HFFc6 (cell line): ENCODE measurements at regions not wholly inside any gene's neighbourhood (a gene's known extent, or its start where the extent isn't known, plus 50 kb on each side); places are given as distances from the start of the nearest gene placed in this dataset.

ENCODE experiments used
- DNase-seq: peaks from one replicate; pipeline ENCODE4 v3.0.0-alpha.2; 2018
- H3K27ac Mint-ChIP-seq: 2 replicates; pipeline ENCODE4 v1.8.0; 2020; ENCODE audit warnings: mild to moderate bottlenecking, mixed read lengths
- H3K27me3 Mint-ChIP-seq: 2 replicates; pipeline ENCODE4 v1.8.0; 2021; ENCODE audit warnings: mild to moderate bottlenecking, moderate library complexity, mixed read lengths; ENCODE audit not compliant: insufficient read depth
- H3K36me3 Mint-ChIP-seq: 2 replicates; pipeline ENCODE4 v1.8.0; 2021; ENCODE audit warnings: low read depth, mixed read lengths
- H3K4me1 Mint-ChIP-seq: 2 replicates; pipeline ENCODE4 v1.8.0; 2020; ENCODE audit warnings: low read depth, mixed read lengths
- H3K4me3 Mint-ChIP-seq: 2 replicates; pipeline ENCODE4 v1.8.0; 2020; ENCODE audit warnings: mild to moderate bottlenecking, moderate library complexity, mixed read lengths
- H3K9me3 Mint-ChIP-seq: 2 replicates; pipeline ENCODE4 v1.8.0; 2020; ENCODE audit warnings: mild to moderate bottlenecking, mixed read lengths
- TF ChIP-seq, protein P1 (sequence below): fragments of 200-600 bp; sonication (generic); IDR thresholded peaks from 2 replicates; pipeline ENCODE4 v1.5.0; 2021; ENCODE audit warnings: antibody characterized with exemption, mild to moderate bottlenecking

DNA sequence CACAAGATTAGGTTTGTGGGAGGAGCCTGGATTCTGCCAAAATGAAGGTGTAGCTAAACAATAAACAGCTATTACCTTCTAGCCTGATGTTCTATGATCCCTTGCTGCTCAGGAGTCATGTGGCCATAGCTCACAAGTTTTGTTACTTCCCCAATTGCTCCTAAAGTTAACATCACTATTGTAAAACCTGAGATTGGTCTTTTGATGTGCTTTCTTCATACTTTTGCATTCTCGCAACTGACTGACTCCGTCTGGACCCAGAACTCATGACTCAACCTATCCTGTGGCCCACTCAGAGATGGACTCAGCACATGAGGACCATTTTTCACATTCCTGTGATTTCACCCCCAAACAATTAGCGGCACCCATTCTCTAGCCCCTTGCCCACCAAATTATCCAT is 69.1 kb downstream of the PTGS2 start:
- Mint-ChIP-seq H3K27ac (no peak overlapping the region), H3K4me1 (peaks cover 11% of the 10 kb centered on the region), H3K36me3 (no peaks in the 10 kb centered on the region), H3K4me3 (no peak overlapping the region), H3K9me3 (no peaks in the 10 kb centered on the region), H3K27me3 (no peaks in the 10 kb centered on the region; the same call in 1 of the 2 replicates)
- TF ChIP-seq, protein P1, sequence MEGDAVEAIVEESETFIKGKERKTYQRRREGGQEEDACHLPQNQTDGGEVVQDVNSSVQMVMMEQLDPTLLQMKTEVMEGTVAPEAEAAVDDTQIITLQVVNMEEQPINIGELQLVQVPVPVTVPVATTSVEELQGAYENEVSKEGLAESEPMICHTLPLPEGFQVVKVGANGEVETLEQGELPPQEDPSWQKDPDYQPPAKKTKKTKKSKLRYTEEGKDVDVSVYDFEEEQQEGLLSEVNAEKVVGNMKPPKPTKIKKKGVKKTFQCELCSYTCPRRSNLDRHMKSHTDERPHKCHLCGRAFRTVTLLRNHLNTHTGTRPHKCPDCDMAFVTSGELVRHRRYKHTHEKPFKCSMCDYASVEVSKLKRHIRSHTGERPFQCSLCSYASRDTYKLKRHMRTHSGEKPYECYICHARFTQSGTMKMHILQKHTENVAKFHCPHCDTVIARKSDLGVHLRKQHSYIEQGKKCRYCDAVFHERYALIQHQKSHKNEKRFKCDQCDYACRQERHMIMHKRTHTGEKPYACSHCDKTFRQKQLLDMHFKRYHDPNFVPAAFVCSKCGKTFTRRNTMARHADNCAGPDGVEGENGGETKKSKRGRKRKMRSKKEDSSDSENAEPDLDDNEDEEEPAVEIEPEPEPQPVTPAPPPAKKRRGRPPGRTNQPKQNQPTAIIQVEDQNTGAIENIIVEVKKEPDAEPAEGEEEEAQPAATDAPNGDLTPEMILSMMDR: no peak
- no peak for DNase-seq

DNA sequence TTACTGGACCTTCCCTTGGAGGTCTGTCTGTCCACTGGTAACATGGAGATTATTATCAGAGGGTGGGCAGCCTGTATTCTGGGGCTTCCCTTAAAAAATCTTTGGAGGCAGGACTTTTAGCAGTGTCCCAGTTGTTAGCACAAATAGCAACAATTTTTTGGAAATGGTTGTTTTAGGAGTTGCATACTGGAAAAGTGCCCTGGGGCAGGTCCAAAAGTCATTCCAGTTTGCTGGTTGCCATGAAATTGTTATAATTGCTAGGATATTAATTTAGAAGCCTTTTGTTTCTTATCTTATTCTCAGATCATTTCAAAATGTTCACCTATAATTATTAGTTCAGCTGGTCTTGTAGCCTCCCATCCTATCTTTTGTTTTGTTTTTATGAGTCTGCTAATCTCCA is 71.0 kb downstream of the PTGS2 start:
- Mint-ChIP-seq H3K4me3 (no peak overlapping the region), H3K36me3 (no peaks in the 10 kb centered on the region), H3K27ac (no peak overlapping the region), H3K4me1 (peaks cover 21% of the 10 kb centered on the region), H3K9me3 (no peaks in the 10 kb centered on the region), H3K27me3 (peaks cover 1% of the 10 kb centered on the region)
- DNase-seq: no peak
- TF ChIP-seq, protein P1: no peak

DNA sequence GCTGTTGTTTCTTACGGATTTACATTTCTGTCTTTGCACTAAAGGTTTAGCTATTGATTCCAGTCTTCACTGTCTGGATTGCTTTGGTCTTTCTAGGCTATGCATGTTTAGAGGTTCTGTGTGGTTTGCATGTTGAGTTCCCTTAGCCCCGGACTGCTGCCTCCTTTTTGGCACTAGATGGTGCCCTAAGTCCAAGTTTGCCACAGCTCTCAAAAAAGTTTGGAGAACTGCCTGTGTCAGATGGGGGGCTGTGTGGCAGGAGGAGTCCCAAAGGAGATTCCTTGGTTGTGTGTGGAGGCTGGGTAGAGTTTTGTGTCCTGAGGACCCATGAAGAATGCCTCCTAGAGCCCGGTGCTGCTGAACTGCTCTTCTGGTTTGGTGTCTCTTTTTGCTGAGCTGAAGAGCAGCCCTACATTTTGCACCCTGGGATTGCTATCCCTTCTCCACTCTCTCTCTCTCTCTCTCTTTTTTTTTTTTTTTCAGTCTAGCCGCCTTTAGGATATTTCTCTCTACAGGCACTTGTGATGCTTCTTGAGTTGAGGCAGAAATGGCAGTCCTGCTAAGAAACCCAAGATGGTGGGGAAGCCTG is 74.4 kb downstream of the PTGS2 start:
- Mint-ChIP-seq H3K4me3 (no peak overlapping the region), H3K4me1 (peaks cover 21% of the 10 kb centered on the region), H3K27me3 (peaks cover 1% of the 10 kb centered on the region), H3K36me3 (no peaks in the 10 kb centered on the region; the same call in 1 of the 2 replicates), H3K9me3 (no peaks in the 10 kb centered on the region; the same call in 1 of the 2 replicates), H3K27ac (no peak overlapping the region)
- TF ChIP-seq, protein P1: peak; percentile 79
- DNase-seq: peak; percentile 64

DNA sequence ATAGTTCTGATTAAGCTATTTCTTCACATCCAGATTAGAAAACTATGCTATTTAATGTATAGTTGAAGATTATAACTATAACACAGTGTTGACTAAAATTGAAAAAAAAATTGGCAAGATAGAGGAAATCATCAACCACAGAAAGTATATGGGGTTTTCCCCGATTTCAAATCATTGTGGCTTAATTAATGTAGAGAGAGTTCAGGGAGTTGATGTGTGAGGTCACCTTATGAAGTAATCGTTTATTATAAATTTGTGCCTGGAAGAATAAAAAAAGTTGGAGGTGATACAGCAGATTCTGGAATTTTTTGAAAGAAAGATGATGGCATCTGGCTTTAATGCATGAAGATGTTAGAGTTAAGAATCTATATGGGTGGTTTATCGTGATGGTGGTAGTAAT is 84.3 kb downstream of the PTGS2 start:
- no peak for DNase-seq

DNA sequence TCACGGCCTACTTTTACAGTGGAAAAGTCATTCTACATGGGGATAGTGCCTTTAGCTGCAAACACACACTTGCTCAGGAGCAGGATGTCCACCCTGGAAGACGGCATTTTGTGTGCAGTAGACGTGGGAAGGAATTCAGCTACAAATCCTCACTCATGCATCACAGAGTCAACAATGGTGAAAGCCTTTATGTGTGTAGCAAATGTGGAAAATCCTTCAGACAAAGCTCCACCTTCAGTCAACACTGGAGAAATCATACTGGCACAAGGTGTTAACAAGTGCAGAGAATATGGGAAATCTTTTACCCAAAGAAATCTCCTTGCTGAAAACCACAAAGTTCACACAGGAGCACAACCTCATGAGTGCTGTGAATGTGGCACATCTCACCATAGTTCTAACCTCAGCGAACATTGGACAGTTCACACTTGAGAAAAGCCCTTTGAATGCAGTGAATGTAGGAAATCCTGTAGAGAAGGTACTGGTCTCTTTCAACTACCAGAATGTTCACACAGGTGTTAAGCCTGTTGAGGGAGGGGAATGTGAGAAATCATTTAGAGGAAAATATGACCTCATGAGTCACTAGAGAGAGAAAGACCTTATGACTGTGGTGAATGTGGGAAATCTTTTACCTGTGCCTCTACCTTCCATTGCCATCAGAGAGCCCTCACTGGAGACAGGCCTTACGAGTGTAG is 101.8 kb downstream of the PTGS2 start:
- H3K4me3 Mint-ChIP-seq: no peak overlapping the region
- peaks cover 27% of the 10 kb centered on the region for H3K4me1 Mint-ChIP-seq
- no peak overlapping the region for H3K27ac Mint-ChIP-seq
- H3K27me3 Mint-ChIP-seq: no peaks in the 10 kb centered on the region
- TF ChIP-seq, protein P1: no peak
- DNase-seq: no peak
- peaks cover 6% of the 10 kb centered on the region; the same call in 1 of the 2 replicates for H3K9me3 Mint-ChIP-seq
- peaks cover 14% of the 10 kb centered on the region for H3K36me3 Mint-ChIP-seq

More for the DNA sequence above, 84.3 kb downstream of the PTGS2 start:
- Mint-ChIP-seq H3K27me3 (no peaks in the 10 kb centered on the region; the same call in 1 of the 2 replicates), H3K27ac (no peak overlapping the region), H3K9me3 (peaks cover 11% of the 10 kb centered on the region; the same call in 1 of the 2 replicates), H3K4me3 (no peak overlapping the region), H3K4me1 (peaks cover 9% of the 10 kb centered on the region; the same call in 1 of the 2 replicates), H3K36me3 (peaks cover 21% of the 10 kb centered on the region)
- TF ChIP-seq, protein P1: no peak
